GM20431 (cell line): ENCODE measurements at regions not wholly inside any gene's neighbourhood (a gene's known extent, or its start where the extent isn't known, plus 50 kb on each side); places are given as distances from the start of the nearest gene placed in this dataset.

Experiments
- in situ Hi-C: fragments of 300-500 bp; cut with MseI, MboI; formaldehyde crosslinking; loops from one replicate; pipeline ENCODE4 v1.15.0; 2020; ENCODE audit warnings: low sequenced_read_pairs; ENCODE audit not compliant: unreplicated experiment

DNA sequence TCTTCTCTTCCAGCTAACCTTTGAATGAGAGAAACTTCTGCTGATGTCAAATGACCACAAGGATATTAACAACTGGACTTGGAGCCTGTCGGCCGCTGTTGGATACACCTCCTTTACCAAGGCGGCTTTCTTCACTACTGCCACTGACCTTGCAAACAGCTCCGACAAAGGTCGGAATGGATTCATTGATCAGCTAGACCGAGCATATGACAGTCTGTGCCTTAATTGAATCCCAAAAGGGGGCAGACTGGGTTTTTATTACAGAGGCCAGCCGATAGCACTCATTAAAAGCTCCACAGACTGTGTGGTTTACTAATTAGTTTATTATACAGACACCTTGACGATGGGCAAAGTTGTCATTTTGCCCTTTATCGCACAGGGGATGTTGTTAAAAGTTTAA is 394.5 kb downstream of the RERGL start:
- in situ Hi-C loops = no loop called here

DNA sequence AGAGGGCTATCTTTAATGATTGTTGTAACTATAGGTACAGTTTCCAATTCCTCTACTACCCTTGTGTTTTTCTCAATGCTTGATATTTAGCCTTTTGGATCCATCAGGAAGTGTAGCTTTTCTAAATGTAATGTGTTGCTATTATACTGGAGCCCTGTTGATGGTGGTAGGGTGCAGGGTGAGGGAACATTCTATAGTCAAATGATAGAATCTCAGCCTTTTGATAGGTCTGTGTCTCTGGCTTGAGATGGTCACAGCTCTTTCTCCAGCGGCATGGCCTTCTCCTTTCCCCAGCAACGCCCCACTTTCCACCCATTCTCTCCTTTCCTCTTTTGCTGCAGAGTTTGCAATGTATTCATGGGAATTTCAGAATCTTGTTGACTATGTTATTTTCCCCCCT is 398.6 kb downstream of the RERGL start:
- in situ Hi-C loops = no loop called here

DNA sequence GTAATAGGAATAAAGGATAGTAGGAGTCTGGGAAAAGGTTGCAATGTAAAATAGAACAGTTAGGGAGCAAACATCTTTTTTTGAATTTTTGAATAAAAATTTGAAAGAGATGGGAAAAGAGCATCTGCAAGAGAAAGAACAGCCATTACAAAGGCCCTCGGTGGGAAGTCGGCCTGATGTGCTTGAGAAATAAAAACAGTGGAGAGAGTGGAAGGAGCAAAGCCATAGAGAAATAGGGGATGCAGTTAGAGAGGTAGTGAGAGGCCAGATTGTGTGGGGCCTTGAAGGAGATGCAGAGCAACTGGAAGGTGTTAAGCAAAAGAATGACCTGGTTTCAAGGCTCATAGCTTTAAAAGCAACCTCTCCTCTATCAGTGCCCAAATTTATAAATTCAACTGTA is 409.8 kb downstream of the RERGL start:
- in situ Hi-C loops = no loop called here

DNA sequence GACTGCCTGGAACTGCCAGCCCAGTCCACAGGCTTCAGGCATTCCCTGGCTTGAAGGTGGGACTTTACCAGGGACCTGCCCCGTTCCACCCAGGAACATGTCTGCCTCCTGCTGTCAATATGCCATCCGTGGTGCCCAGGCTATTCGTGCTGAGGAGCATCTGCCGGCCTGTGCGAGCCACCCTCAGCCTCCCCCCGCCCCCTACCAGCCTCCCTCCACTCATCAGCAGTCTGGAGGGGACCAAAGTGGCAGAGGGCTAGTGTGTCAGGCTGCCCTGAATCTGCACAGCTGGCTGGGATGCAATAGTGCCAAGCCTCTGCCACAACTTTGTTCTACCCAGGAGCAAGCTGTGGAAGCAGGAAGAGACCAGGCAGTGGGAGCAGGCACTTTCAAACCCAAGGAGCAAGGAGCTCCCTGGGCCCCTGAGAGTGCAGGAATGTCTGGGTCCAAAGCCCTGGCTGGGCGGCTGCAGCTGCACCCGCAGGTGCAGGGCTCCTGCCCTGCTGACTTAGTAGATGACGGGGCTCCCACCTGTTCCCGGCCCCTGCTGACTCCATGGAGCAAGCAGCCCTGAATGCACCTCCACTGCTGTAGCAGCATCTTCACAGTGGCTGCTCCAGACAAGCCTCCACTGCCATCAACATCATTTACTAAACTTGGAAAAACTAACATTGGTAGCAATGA is 423.2 kb downstream of the RERGL start:
- in situ Hi-C loops = no loop called here

DNA sequence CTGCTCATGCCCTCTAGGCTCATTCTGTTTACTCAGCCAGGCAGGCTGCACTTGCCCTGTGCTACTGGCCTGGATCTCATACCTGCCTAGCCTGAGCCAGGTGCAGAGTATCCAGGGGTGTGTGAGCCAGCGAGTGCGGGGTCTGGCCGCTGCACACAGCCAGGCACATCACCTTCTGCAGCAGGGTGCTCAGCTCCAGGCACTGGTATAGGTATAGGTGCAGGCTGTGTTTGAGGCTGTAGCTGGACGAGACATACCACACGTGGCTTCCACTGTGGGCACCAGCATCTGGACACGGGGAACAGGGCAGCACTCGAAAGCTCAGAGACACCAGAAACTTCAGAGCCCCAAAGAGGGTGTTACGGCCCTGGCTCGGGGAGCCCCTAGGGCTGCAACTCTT is 424.2 kb downstream of the RERGL start:
- in situ Hi-C loops = no loop called here

DNA sequence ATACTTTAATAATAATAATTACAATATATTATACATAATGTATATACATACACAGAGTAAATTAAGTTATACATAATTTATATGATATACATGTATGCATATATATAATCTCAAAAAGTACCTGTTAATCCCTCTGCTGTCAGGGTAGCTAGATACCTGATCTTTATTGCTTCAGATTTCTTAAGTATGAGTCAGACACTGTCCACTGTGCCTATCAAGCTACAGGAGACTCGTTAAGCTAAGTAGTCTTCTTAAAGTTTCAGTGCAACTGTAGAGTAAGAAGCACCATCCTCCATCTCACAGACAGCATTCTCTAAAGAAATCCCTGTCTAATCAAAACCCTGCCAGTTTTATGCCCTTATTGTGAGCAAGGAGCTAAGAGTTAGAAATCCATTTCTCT is 428.7 kb downstream of the RERGL start:
- in situ Hi-C loops = no loop called here

DNA sequence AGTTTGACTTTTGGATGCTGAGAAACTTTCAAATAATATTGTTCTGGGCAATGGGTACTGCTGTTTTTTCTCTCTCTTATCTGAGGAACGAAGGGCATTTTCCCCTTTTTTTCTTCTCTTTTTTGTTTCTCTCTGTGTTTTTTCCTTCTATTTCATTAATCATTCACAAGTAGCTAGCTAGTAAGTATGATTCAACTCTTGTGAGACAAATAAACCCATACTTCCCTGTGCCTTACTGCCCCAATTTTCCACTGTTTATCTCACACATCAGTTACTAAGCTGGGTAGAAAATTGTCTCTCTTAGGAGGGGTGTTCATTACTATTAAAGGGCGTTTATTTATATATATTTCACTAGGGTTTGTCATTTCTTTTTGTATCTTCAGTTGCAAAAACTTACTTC is 437.6 kb downstream of the RERGL start:
- in situ Hi-C loops = no loop called here

DNA sequence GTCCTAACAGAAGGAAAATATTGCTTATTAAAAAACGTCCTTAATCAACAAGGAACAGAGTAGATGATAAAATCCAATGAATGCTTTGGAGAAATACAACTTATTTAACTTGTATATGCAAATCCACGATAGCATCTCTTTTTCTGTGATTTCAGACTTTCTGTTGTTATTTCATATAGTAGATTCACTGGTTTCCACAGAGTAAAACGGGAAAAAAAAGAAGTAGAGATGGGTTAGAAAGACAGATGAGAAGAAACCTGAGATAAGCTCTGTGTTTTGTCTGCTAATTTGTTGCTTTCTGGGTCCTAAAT is 447.7 kb downstream of the RERGL start:
- in situ Hi-C loops = no loop called here

DNA sequence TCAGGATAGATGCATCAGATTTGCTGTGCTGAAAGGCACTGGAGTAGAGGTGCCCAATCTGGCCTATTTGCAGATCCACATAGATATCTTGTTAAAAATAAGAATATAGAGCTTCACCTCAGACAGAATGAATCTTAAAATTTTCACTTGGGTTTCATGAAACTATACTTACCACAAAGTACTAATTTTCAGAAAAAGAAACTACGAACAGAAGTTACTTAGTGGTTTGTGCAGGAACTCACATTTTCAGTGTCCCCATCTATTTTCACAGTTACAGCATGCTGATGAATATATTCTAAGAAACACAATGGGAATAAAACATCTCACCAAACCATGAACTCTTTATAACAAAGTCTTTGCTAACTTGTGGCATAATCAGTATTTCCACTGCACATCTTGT is 449.4 kb downstream of the RERGL start:
- in situ Hi-C loops = no loop called here

DNA sequence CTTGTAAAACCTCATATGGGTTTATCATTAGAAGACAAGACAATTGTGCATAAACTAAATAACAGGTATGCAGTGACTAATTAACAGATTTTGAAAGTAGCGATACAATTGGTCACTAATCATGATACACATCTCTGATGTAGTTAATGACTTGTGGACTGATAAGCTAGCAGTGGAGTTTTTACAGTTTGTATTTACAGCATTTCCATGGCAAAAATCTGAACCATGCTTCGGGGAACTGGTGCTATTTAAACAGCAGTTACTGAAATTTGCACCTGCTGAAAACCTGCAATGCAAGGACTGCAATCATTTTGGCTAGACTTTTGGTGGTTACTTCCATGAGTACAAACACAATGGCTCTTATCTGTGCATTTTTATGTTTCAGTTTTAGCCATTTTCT is 471.2 kb downstream of the RERGL start:
- in situ Hi-C loops = no loop called here

DNA sequence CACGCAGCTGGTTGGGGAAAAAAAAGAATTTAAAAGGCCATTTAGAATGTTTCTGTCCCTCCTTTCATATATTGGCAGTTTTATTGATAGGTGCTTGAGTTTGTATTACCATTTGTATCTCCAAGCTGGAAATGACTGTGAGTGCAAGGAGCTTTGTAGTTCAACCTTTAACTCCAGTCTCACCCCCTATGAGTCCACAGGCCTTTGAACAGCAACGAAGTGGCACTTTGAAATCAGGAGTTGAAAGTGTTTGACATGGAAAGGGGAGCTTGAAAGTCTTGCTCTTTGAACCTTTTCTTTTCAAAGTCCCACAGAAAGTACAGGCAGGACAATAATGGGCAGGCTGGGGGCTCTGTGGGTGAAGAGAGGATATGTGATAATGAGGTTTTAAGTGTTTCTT is 480.3 kb downstream of the RERGL start:
- in situ Hi-C loops = no loop called here

DNA sequence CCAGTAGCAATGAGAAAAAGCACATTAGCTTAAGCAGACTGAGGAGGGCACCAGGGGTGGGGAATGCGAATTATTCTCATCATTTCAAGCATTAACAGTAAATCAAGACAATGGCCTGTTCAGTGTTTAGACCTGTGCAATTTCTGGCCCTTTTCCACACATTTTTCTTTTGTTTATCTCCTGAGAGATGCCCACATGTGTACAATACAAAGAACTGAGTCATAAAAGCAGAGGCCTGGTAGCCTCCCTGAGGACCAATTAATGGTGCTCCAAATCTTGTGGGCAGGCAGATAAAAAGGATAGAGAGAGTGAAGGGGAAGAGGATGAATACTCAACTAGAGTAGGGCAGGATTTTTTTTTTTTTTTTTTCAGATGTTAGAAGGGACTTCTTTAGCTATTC is 480.8 kb downstream of the RERGL start:
- in situ Hi-C loops = no loop called here

DNA sequence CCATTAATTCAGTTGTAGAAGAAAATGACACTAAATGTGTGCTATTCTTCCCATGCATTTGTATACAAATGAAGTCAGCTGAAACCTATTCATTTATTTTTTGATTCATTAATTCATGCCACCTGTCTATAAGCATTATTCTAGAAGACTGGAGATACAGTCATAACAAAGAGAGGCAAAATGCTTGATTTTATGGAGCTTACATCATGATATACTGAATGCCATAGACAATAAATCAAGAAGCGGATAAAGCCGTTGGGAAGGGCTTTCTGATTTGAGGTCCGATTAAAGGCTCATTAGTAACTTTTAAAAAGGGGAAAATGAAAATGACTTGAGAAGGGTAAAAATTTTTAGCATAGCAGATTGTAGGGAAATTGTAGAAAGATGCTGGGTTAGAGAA is 494.9 kb downstream of the RERGL start:
- in situ Hi-C loops = no loop called here

DNA sequence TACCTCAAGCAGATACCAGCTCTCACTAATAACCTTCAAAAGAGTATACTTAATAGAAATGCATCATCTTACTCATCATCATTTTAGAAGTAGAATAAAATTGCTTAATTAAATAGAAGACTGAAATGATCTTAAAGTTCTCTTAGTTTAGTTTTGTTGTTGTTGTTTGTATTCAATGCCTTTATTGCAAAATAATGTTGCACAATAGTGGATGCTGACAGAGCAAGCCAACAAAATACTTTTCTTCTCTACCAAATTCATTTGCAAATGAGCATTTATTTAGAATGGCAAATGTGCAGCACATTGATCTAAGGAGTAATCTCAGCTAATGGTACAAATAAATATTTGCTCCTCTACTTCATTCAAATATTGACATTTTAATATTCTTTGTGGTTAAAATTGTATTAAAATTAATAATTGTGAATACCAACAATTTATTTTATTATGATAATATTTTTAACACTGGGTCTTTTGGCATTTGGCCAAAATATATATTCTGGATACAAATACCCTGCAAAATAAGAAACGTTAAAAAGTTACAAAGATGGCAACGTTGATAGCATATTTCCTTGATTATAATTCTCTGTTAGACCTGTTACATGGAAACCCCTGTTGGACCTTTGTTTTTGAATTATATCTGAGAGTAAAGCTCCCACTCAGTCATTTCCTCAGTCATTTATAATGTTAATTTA is 496.1 kb downstream of the RERGL start:
- in situ Hi-C loops = no loop called here

DNA sequence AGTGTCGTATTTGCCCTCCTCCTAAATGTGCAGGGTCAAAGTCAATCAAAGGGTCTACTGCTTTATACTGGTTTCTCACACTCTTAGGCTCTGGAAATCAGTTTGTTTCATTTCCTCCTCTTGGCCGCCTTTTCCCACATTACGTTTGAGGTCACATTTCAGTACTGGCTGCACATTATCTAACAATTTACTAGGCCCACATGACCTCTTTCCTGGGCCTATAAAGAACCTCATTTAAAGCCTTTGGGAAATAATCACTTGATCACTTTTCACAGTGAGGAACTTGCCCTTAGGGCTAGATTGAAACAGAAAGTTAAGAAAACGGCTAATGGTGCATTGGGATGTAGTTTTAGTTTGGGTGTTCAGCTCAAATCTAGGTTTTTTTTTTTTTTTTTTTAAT is 497.5 kb downstream of the RERGL start:
- in situ Hi-C loops = no loop called here

DNA sequence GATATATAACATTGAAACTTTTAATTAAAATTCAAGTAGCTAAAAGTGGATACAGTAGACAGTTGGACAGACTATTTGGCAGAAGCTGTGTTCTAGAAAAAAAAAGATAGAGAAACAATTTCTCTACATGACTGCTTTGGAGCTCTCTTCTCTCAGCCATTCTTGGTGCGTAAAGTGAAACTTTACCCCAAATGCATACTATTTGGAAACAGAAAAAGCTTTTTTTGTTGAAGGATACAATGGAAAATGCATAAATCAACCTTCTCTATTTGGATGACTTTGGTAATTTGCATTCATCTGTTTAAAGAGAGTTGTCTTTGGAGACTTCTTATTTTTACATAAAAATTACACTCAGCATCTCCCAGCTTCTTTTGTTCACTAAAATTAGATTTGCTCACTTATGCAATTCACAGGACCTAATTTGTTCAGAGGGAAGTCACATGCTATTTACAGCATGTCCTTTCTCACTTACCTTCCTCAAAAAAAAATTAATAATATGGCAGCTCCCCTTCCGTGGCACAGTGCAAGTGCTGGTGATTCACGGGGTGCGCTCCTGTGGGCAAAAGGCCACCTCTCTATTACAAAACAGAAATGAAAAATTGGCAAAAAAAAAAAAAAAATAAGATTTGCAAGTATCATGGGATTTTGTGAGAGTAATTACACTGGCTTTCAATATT is 498.9 kb downstream of the RERGL start:
- in situ Hi-C loops = no loop called here

DNA sequence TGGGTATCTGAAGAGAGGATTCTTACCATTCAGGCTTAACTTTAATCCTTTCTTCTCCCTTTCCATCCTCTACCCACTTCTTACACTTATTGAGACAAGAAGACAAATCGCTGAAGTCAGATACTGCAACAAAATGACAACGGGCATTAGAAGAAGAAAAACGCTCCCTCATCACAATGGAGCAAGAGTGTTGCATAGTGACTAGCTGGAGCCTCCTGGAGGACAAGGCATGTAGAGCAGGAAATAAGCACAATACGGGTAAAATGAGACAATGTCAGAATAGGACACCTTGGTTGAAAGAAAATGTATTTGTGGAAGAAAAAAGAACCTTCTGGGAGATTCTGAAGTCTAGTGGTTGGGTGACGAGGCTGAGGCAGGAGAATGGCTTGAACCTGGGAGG is 501.0 kb downstream of the RERGL start:
- in situ Hi-C loops = no loop called here

DNA sequence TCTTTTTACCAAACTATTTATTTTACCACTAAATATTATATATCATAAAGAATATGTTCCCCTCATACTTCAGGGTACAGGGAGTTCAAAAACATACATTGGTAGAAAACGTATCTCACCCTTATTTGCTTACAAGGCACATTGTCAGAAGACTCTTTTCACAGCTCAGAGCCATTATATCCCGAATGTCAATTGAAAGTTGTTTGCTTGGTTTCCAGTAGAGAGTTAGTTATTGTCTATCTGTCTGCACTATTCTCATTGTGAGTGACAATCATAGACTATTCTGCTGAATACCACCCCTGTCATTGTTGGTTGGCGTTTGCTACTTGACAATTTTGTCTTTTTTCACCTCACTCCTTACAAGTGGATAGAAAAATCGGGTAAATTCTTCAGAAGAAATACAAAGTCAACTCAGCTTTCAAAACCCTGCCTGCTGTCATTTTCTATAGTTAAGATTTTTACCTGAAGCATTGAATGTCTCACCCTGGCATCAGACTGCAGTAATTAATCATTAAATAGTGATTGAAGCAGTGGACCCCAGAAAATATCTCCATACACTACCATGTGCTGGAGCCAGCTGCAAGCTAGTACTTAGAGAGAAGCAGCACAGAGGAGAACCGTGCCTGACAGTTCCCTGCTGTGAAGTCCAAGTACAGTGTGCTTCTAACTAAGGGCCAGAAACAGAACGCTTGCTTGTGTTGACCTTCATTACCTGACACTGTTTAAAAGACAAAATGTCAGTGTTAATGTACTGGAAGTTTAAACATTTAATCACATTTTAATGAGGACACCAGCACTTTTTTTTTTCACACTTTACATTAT is 510.6 kb downstream of the RERGL start:
- in situ Hi-C loops = no loop called here

DNA sequence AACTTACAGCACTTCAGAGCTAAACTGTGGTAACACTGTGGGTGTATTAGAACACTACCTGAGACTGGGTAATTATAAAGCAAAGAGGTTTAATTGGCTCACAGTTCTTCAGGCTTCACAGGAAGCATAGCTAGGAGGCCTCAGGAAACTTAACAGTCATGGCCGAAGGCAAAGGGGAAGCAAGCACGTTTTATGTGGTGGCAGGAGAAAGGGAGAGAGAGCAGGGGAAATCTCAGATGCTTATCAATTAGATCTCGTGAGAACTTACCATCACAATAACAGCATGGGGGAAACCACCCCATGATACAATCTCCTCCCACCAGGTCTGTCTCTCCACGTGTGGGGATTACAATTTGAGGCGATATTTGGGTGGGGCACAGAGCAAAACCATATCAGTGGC is 512.6 kb downstream of the RERGL start:
- in situ Hi-C loops = no loop called here

DNA sequence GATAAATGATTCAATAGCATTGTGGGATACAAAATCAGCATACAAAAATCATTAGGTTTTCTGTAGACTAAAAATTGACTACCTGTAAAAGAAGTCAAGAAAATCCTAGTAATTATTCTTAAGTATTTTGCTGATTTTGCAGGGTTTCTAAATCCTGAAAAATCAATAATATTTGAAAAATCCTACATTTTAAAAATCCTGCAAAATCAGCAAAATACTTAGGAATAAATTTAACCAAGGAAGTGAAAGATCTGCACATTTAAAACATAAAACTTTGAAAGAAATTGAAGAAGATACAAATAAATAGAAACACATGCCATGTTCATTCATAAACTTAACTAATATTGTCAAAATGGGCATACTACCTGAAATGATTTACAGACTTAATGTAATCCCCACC is 517.7 kb downstream of the RERGL start:
- in situ Hi-C loops = no loop called here

DNA sequence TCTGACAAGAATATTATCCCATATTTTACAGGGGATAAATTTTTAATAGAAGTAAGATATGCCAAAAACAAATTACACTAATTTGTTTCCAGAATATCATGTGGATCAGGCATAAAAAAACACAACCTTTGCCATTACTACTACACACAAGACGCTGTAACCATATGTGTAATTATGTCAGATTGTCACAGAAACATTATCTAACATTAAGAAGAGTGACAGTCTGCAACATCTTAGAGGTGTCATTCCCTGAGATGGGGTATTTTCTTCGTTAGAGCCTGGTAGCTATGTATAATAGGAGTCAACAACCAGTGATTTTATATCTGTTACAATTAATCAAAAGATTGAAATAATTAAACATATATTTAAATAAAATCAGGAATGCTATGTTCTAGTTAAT is 518.9 kb downstream of the RERGL start:
- in situ Hi-C loops = no loop called here
